ENCODE measurements at regions not wholly inside any gene's neighbourhood (a gene's known extent, or its start where the extent isn't known, plus 50 kb on each side); places are given as distances from the start of the nearest gene placed in this dataset.

DNA sequence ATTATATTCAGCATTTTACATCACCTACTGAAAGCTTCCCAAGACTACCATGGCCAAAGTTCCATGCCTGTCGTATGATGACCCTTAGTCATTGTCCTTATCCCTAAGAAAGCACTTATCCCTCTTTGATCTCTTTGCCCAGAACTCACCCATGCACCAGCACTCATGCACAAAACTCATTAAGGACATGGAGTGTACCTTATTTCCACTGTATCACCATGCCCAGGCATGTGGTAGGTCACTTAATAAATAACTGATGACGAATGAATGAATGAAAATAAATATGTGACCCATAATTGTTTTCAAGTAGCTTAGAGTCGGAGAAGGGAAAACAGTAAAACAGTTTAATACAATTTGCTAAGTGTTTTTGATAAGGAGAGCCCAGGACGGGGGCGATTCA, 220.1 kb downstream of the IKZF2 start:
- no peak overlapping the region for H3K4me3 Mint-ChIP-seq
- 97% methylated on average over 4 of the region's 5 CpGs for WGBS (ENCODE audit: insufficient coverage)
- TF ChIP-seq, protein P1, sequence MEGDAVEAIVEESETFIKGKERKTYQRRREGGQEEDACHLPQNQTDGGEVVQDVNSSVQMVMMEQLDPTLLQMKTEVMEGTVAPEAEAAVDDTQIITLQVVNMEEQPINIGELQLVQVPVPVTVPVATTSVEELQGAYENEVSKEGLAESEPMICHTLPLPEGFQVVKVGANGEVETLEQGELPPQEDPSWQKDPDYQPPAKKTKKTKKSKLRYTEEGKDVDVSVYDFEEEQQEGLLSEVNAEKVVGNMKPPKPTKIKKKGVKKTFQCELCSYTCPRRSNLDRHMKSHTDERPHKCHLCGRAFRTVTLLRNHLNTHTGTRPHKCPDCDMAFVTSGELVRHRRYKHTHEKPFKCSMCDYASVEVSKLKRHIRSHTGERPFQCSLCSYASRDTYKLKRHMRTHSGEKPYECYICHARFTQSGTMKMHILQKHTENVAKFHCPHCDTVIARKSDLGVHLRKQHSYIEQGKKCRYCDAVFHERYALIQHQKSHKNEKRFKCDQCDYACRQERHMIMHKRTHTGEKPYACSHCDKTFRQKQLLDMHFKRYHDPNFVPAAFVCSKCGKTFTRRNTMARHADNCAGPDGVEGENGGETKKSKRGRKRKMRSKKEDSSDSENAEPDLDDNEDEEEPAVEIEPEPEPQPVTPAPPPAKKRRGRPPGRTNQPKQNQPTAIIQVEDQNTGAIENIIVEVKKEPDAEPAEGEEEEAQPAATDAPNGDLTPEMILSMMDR (IDR thresholded peaks at IDR 0.05): no peak

DNA sequence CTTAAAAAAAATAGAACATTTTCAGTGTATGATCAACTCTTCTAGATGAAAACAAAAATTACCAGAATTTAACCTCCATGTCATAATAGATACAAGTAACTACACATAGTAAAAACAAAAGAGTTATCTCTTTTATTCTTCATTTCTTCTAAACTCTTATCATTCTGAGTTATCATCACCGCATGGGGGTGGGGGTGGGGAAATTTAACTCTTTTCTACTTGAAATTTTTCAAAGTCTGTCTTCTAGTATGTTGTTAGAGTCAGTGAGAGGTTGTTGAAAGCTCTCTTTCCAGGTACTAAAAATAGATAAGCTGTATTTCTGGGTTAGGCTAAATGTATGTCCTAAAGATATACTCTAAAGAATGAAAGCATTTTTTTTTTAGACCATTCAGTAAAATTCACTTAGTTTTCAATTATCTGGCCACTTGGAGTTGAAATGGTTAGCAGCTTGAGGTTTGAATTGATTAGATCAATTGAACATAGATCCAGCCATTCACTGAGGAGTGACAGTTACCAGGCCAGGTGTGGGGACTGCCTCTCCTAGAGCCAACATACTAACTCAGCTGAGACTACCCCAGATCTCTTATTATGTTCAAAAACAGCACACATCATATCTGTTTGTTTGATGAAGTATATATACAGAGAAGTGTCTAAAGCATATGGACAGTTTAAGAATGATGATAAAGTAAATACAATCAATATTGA, 220.7 kb downstream of the IKZF2 start:
- TF ChIP-seq, protein P1 (IDR thresholded peaks at IDR 0.05): no peak
- Histone ChIP-seq H2AFZ (ENCODE audit: insufficient read depth, low read depth, low read length, poor library complexity, severe bottlenecking) (no peak overlapping the region), H3K27me3 (ENCODE audit: control insufficient read depth in 2 of 2, insufficient read depth in 2 of 2, low read length in 2 of 2) (no peaks in the 10 kb centered on the region), H3K9me3 (replicated peaks in 1 of 2; ENCODE audit: control insufficient read depth in 1 of 2, insufficient read depth in 1 of 2, low read length in 2 of 2) (no peaks in the 10 kb centered on the region), H3K36me3 (replicated peaks in 1 of 2; ENCODE audit: control insufficient read depth in 1 of 2, insufficient read depth in 2 of 2, low read length in 2 of 2) (no peaks in the 10 kb centered on the region), H3K79me2 (ENCODE audit: insufficient read depth, low read length) (no peaks in the 10 kb centered on the region), H3K9ac (ENCODE audit: insufficient read depth, low read length, poor library complexity, severe bottlenecking) (no peak overlapping the region), H3K27ac (ENCODE audit: low read depth in 1 of 2, low read length in 2 of 2) (no peak overlapping the region), H4K20me1 (ENCODE audit: insufficient read depth, low read length) (no peaks in the 10 kb centered on the region), H3K4me2 (replicated peaks; ENCODE audit: extremely low read depth, low read length, poor library complexity, severe bottlenecking) (no peak overlapping the region), H3K4me1 (ENCODE audit: control insufficient read depth in 1 of 2, insufficient read depth in 2 of 2, low read length in 2 of 2) (no peaks in the 10 kb centered on the region), H3K4me3 (replicated peaks in 1 of 3; ENCODE audit: low read depth in 2 of 3, low read length in 3 of 3) (no peak overlapping the region)
- Mint-ChIP-seq H3K27me3 (ENCODE audit: low read depth in 3 of 3) (no peaks in the 10 kb centered on the region), H3K9me3 (peaks cover 0 to 3% (median 0%) of the 10 kb centered on the region in 7 donors), H3K27ac (no peak overlapping the region), H3K36me3 (no peaks in the 10 kb centered on the region), H3K4me1 (no peaks in the 10 kb centered on the region), H3K4me3 (no peak overlapping the region)
- no CpG with 5 or more reads among the region's 1 CpG for WGBS (ENCODE audit: insufficient coverage)
- intact Hi-C loops (cut with micrococcal nuclease): no loop called here
- no peak for DNase-seq

More for the DNA sequence above, 220.1 kb downstream of the IKZF2 start:
- H3K9ac ChIP-seq (ENCODE audit: insufficient read depth, low read length, poor library complexity, severe bottlenecking): no peak overlapping the region
- H3K36me3 ChIP-seq (replicated peaks in 1 of 2; ENCODE audit: control insufficient read depth in 1 of 2, insufficient read depth in 2 of 2, low read length in 2 of 2): no peaks in the 10 kb centered on the region
- Mint-ChIP-seq H3K27me3 (ENCODE audit: low read depth in 3 of 3) (no peaks in the 10 kb centered on the region), H3K9me3 (peaks cover 0 to 3% (median 0%) of the 10 kb centered on the region in 7 donors), H3K4me1 (no peaks in the 10 kb centered on the region), H3K27ac (no peak overlapping the region), H3K36me3 (no peaks in the 10 kb centered on the region)
- no peak overlapping the region for H3K4me2 ChIP-seq (replicated peaks; ENCODE audit: extremely low read depth, low read length, poor library complexity, severe bottlenecking)
- H3K27me3 ChIP-seq (ENCODE audit: control insufficient read depth in 2 of 2, insufficient read depth in 2 of 2, low read length in 2 of 2): no peaks in the 10 kb centered on the region
- no peaks in the 10 kb centered on the region for H4K20me1 ChIP-seq (ENCODE audit: insufficient read depth, low read length)
- intact Hi-C loops (cut with micrococcal nuclease): no loop called here
- no peak for DNase-seq
- H3K9me3 ChIP-seq (replicated peaks in 1 of 2; ENCODE audit: control insufficient read depth in 1 of 2, insufficient read depth in 1 of 2, low read length in 2 of 2): no peaks in the 10 kb centered on the region
- no peaks in the 10 kb centered on the region for H3K4me1 ChIP-seq (ENCODE audit: control insufficient read depth in 1 of 2, insufficient read depth in 2 of 2, low read length in 2 of 2)
- no peaks in the 10 kb centered on the region for H3K79me2 ChIP-seq (ENCODE audit: insufficient read depth, low read length)
- no peak overlapping the region for H2AFZ ChIP-seq (ENCODE audit: insufficient read depth, low read depth, low read length, poor library complexity, severe bottlenecking)
- H3K27ac ChIP-seq (ENCODE audit: low read depth in 1 of 2, low read length in 2 of 2): no peak overlapping the region
- no peak overlapping the region for H3K4me3 ChIP-seq (replicated peaks in 1 of 3; ENCODE audit: low read depth in 2 of 3, low read length in 3 of 3)
